NCI-H345 (cell line): ENCODE measurements at regions not wholly inside any gene's neighbourhood (a gene's known extent, or its start where the extent isn't known, plus 50 kb on each side); places are given as distances from the start of the nearest gene placed in this dataset.
"Not testable (repeated sequence)": the region's sequence is repeated elsewhere in the genome, so short reads cannot be mapped to it uniquely, and the experiment has no call there.

Experiments
- DNase-seq: peaks from one replicate; lab custom pipeline; 2025; lab: John Stamatoyannopoulos, UW

DNA sequence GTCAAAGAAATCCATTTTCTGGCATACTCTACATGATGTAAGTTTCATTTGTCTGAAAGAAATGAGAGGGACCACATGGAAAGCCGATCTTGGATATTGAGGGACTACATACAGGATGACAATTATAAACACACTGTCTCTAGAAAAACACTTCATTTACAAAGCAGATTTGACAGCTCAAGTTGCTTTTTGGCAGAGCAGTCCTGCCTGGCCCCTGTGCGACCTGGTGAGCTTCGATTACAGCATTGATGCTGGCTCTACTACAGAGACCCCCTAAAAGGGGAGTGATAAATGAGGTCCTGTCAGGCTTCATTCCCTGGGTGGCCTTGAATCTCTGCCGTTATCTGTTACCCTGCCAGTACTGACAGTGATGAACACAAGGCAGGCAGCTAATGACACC is 215.2 kb upstream of the NOCT start:
- DNase-seq: no peak

DNA sequence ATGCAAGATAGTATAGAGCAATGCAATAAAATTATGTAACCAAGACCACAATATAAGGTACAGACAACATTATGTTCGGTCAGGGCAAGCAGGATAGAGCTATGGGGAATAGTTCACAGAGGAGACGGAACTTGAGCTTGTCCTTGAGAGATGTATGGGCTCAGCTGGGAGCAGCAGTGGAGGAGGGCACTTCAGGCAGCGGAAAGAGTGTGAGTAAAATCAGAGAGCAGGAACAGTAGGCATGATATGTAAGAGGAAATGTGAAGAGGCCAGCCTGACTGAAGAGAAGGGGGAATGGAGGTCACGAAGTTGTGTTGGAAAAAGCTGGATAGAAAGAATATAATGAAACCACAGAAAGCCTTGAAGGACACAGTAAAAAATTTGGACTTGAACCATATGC is 217.2 kb upstream of the NOCT start:
- DNase-seq: no peak

DNA sequence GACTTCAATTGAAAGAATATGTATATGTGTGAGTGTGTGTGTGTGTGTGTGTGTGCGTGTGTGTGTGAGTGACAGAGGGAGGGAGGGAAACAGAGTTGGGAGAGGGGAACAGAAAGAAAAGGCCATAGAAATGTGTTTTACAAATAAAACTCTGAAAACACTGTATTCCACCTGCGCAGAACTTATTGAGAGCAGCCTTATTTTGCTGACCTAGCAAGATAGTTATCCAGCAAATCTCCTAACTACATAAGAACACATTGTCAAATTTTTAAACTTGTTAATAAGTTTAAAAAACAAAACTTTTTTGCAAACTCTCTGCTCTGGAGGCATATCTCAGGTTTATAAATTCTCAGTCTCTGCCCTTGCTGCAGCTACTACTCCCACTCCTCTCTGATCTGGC is 217.9 kb upstream of the NOCT start:
- DNase-seq: no peak

DNA sequence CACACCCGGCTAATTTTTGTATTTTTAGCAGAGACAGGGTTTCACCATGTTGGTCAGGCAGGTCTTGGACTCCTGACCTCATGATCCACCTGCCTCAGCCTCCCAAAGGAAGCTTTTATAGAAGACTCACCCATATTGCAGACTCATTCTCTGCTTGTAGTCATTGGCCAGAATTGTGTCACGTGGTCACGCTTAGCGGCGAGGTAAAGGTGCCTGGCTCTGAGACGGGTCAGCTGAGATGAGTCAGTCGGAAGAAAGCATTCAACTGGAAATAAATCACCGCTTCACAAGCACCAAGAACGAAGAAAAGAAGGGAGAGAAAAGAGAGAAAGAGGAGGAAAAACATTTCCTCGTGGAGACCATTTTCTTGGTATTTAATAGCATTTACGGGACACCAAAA is 218.8 kb upstream of the NOCT start:
- no peak for DNase-seq

DNA sequence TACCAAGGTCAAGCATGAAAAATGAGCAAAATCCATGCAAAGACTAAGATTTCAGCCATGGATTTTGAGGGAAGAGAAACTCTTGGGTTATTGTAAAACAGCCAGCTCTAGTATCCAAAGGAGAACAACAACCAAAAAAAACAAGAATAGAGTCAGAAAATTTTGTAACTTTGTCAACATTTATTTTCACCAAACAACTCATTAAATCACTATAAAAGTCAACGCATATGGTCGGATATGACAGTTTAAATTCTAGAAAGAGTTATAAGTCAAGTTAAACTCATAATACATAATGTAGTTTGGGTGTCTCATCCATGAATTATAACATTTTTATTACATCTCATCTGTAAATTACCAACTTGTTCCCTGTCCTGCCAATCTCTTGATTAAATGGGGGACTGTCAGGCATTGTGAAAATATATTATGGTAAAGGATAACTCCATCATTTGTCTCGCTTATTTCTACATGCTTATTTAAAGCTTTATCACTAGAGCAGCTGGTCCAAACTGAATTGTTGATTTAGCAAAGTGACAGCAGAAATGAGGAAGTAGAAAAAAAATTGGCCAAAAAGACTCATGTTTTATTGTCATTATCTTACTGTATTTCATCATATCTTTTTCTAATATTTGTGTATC is 224.8 kb upstream of the NOCT start:
- no peak for DNase-seq

DNA sequence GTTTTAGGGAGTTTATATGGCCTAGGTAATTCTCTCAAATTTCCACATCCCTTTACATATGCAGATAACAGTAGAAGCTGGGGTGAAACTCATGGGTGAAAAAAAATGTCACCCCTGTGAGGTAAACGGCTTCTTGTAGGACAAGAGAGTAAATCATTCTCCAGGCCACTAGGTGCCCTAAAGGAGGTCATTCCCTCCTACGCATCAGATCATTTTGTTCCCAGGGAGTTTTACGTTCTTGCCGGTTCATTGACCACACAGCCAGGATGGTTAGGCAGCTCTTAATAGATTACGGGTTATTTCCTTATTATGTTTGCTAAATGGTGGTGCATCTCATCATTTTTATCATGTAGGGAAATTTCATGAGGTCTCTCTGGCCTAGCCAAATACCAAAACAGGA is 225.8 kb upstream of the NOCT start:
- DNase-seq: no peak

DNA sequence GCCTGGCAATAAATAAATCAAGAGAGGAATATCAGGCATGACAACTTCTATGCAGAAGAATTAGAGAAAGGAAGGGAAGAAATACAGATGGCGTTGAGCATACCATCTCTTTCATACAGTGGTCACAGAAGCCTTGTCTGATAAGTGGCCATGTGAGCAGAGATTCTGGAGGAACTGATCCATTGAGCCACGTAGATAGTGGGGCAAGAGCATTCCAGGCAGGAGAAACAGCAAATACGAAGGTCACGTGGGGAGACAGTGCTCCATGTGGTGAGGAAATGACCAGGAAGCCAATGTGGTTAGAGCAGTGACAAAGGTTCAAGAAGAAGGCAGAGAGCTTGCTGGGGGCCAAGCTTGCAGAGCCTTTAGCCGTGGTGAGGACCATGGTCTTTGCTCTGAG is 226.7 kb upstream of the NOCT start:
- no peak for DNase-seq

DNA sequence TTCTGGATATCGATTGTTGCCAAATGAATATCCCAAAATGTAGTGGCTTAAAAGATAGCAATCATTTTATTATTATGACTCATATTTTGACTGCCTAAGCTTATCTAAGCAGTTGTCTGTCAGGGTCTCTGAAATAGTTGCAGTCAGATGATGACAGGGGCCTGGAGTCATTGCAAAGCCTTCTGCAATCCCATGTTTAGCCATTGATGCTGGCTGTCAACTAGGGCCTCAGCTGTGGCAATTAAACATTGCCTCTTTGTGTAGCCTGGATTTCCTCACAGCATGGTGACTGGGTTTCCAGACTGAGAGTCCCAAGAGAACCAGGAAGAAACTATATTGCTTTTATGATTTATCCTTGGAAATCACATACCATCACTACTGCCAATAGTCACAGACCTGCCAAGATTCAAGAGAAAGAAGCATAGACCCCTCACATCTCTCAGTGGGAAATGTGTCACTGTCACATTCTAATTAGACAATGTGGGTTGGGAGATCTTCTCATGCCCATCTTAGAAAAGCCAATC is 227.3 kb upstream of the NOCT start:
- DNase-seq: no peak

DNA sequence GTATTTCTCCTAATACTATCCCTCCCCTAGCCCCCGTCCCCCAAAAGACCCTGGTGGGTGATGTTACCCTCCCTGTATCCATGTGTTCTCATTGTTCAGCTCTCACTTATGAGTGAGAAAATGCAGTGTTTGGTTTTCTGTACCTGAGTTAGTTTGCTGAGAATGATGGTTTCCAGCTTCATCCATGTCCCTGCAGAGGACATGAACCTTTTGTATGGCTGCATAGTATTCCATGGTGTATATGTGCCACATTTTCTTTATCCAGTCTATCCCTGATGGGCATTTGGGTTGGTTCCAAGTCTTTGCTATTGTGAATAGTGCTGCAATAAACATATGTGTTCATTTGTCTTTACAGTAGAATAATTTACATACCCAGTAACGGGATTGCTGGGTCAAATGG is 235.8 kb upstream of the NOCT start:
- not testable (repeated sequence) for DNase-seq

DNA sequence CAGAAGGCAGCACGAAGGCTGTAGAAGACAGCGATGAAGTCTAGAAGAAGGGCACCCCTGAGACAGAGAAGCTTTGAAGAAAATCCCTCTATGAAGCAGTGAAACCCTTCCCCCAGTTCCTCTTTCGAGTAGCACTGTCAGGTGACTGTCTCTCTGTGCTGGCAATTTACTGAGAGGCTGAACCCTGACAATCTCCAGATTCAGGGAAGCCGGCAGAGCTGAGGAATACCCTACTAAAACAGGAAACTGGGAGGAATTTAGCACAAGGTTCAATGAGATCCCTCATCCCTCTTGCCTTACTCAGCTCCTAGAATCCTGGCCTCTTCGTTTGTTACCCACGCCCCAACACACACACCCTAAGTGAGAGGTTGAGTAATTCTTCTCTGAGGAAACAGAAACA is 239.7 kb upstream of the NOCT start:
- no peak for DNase-seq

DNA sequence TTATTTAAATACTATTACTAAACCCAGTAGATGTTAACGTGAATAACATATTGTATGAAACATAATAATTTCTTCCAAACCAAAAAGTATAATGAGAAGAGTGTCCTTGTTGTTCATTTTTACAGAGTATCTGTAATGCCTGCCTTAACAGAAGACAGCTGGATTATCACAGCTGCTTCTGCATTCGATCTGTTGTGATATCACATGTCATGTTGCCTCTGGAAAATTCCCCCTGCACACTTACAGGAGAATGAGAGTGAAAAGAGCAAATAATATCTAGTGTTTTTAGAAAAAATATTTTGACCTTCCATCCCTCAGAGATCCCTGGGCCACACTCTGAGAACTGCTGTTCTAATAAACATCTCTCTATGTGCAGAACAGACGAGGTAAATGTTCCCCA is 240.1 kb upstream of the NOCT start:
- DNase-seq: no peak

DNA sequence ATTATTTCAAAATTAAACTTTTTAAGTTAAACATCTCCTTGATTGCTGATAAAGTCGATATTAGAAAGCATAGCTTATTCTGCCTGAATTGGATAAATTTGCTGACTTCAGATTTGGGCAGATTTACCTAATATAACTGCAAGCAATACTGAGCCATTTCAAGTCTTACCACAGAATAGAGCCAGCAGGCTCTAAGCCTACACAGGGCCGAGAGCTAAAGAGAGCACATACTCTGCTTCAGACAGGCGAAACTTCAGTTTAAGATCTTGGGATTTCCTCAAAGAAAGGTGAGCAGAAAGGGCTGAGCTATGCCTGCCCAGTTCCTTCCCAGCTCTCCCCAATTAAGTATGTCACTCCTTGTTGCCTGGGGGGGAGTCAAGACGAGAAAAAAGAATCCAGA is 240.6 kb upstream of the NOCT start:
- no peak for DNase-seq

DNA sequence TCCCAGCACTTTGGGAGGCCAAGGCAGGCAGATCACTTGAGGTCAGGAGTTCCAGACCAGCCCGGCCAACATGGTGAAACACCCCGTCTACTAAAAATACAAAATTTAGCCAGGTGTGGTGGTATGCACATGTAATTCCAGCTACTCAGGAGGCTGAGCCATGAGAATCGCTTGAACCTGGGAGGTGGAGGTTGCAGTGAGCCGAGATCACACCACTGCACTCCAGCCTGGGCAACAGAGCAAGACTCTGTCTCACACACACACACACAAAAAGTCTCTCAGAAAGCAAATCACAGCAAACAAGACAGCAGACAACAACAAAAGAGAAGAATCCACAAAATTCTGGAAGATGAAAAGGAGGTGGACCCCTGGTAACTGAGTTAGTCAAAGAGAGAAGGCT is 241.5 kb upstream of the NOCT start:
- not testable (repeated sequence) for DNase-seq

DNA sequence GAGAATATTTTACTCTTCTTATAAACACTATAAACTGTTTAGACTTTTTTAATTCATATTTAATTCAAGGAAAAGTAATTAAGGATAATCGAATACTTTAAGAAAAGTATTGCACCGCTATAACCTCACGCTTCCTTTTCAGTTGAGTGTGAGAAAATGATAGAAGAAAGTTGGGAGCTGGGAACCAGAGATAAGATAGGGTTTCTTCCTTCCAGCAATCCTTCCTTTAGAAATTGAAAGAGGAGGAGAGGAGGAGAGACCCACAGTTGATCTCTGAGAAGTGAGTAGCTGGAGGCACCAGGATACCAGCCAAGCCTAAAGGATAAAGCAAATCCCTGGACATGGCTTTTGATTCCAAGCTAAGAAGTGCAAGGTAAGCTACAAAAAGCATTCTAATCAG is 242.3 kb upstream of the NOCT start:
- DNase-seq: no peak

DNA sequence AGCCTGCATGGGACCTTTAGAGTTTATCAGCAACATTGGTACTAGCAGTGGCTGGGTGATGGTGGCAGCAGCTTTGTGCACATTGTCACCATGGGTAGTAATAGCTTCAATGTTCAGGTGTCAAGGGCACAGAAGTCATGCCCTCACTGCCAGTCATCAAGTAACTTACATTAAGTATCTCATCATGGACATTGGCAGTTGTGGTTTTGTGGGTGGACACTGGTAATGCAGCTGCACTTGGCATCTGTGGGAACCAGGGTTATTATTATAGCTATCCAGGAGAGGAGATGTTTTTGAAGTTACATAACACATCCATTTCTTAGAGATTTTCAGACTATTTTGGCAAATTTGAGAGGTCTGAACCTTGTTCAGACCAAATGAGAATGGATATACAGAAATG is 243.2 kb upstream of the NOCT start:
- no peak for DNase-seq

DNA sequence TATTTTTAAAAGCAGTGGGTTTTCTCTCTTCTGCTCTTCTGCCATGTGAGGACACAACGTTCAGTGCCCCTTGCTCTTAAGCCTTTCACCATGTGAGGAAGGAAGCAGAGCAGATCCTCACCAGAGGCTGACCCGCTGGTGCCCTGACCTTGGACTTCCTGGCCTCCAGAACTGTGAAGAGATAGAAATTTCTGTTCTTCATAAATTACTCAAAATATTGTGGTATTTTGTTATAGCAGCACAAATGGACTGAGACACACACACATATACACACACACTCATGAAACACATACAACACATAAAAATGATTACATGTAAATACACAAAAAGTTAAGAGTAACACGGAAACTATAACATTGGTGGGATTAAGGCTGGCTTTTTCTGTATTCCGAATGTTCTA is 244.8 kb upstream of the NOCT start:
- no peak for DNase-seq

DNA sequence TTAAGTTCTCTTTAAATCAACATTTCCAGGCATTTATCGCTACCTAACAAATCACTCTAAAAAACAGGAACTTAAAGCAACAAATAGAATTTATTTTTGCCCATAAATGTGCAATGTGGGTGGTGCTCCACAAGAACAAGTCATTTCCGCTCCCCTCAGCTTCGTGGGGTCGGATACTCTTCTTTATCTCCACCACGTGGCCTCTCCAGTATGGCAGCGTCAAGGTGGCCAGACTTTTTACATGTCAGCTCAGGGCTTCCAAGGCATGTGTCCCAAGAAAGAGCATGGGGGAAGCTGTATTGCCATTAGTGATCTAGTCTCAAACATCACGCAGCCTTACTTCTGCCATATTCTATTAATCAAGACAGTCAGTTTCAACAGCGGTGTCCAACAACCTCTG is 249.2 kb upstream of the NOCT start:
- DNase-seq: no peak

DNA sequence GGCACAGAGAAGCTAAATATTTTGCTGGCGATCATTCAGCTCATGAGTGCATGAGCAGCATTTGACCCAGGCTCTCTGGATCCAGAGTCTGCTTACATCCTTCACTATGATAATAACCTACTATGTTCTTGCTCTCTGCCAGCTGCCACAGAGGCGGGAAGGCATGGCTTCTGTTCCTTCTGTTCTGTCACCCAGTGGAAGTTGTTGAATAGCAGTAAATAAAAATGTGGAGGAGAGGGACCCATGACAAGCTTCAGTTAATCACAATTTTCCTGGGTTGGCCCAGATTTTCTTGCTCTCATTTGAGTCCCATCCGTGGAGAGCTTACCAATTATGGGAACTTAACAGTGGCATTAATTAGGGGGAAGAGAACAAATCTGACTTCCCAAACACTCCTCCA is 250.1 kb upstream of the NOCT start:
- no peak for DNase-seq

DNA sequence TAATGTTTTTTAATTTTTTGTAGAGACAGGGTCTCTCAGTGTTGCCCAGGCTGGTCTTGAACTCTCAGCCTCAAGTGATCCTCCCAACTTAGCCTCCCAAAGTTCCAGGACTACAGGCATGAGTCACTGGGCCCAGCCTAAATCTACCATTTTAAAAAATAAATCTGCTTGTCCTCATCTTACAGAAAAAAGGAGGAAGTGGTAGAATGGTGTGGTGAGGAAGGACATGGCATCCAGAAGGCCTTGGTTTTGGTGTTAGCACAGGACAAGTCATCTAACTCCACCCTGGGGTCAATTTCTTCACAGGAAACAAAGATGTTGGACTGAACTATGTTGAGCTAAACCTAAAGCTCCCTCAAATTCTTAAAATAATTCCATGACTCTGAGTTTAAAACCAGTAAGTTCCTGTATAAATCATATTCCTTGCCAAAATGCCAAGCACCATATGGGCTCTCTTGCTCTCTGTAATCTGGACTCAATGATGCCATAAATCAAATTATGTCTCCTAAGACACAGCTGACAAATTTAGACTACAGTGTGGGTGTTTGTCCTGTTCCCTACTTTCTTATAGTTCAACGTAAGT is 253.9 kb upstream of the NOCT start:
- no peak for DNase-seq

DNA sequence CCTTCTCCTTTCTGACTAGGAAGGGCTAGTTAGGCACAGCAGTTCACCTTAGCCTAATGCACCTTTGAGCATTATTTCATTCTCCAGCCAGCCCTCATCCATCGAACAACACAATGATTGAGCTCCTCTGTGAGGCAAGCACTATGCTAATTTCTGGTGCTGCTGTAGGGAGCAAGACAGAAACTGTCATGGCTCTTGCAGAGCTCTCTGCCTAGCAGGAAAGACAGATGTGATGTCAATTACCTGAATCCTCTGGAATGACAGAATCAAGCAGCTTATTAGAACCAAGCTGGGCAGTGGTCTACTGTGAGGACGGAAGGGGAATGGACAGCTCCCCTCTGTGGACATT is 256.1 kb upstream of the NOCT start:
- no peak for DNase-seq

DNA sequence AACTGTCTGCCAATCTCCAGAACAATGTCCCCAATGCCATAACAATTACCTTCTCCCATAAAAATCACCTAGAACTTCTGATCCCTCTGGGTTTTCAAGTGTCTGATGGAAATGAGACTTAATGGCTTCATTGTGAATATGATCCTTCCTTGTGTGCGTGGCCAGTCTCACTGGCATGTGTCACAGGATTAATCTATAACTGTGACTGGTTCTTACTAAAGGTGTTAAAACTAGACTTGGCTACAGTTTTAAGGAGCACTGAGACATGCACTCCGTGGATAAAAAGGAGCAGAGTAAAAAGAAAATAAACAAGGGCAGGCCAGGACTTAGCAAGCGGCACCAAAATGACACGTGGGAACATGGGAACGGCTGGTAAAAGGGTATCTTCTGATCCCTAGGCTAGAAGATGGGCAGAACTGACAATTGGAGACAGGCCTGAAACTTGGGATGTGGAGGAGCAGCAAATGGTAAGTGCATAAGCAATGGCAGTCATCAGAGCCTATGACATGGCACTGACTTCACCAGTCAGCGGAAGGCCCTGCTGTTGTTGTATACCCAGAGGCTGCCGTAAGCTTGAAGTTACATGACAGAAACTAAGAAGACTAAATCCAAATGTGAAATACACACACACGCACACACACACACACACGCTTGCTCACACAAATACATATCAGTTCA is 256.6 kb upstream of the NOCT start:
- DNase-seq: no peak

DNA sequence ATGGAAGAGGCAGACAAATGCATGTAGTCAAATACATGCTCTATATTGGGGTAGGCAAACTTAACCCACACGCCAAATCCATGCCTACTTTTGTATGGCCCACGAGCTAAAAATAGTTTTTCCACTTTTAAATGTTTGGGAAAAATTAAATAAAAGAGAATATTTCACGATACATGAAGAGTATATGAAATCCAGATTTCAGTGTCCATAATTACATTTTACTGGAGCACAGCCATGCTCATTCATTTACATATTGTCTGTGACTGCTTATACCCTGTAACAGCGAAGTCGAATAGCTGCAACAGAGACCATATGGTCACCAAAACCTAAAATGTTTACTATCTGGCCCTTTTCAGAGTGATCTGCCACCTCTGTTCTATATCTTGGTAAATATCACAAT is 257.4 kb upstream of the NOCT start:
- no peak for DNase-seq

DNA sequence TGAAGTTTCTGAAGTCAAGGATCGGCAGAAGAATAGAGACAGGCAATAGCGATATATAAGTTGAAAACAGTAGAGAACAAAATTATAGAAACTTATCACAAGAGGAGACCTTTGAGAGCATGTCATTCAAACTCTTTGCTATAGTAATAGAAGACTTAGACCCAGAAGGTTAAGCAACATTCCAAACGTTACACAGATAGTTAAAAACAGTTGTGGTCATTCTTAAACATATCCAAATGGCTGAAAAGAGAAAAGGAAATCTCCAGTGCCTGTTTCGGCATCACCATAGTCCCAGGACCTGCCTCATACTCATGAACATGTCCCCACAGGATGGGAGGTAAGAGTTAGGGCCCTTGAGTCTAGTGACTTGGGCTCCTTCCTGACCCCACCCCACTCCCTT is 258.1 kb upstream of the NOCT start:
- DNase-seq: no peak

DNA sequence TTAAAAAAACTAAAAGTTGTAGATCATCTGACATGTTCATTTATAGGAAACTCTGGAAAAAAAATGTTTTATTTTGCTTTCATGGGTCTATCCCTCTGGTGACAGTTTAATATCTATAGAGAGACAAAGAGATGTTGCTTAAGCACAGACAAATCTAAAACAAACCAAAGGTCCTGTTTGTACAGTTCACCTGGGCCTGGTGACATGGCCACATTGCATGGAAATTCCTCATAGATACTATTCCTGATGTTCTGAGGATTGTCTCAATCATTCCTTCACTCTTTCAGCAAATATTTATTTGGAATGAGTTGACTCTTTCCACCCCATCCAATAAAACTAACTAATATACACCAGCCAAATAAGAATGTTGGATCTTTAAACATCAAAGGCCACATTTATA is 259.1 kb upstream of the NOCT start:
- DNase-seq: no peak
